H1 (cell line): ENCODE measurements at regions not wholly inside any gene's neighbourhood (a gene's known extent, or its start where the extent isn't known, plus 50 kb on each side); places are given as distances from the start of the nearest gene placed in this dataset.

ENCODE experiments used
- CTCF ChIA-PET: fragments of 300-600 bp; sonication (Branson Sonifier 250); formaldehyde crosslinking; loops from one replicate; lab custom pipeline; 2021; ENCODE audit not compliant: partially characterized antibody; lab: Charles Lee
- POLR2A ChIA-PET: fragments of 300-600 bp; sonication (Branson Sonifier 250); formaldehyde crosslinking; loops from one replicate; lab custom pipeline; 2021; ENCODE audit warnings: inconsistent platforms; ENCODE audit not compliant: partially characterized antibody; lab: Charles Lee
- DNase-seq, 2 experiments: peaks; one replicate each; pipeline versions ENCODE4 v3.0.0 to v3.0.0-alpha.2; 2010 to 2022; ENCODE audit warnings: low spot score in 2 of 2, low read depth in 1 of 2, mixed read lengths in 1 of 2
- FAIRE-seq: peaks from 2 replicates; lab custom pipeline; 2011; peaks lifted over from hg19 to GRCh38; lab: Jason Lieb, UNC
- H2AFZ ChIP-seq: 2 replicates; pipeline ENCODE4 v1.8.1; 2012; ENCODE audit warnings: low read length, inconsistent platforms
- H2AK5ac ChIP-seq: 2 replicates; pipeline ENCODE4 v1.6.1; 2013; ENCODE audit warnings: low read depth, low read length
- H2BK120ac ChIP-seq: replicated peaks from 2 replicates; pipeline ENCODE3; 2013; ENCODE audit warnings: low read depth, low read length, inconsistent platforms
- H2BK12ac ChIP-seq: 2 replicates; pipeline ENCODE4 v1.6.1; 2013; ENCODE audit warnings: low read depth, low read length
- H2BK15ac ChIP-seq: 2 replicates; pipeline ENCODE4 v1.6.1; 2013; ENCODE audit warnings: low read length
- H2BK20ac ChIP-seq: 2 replicates; pipeline ENCODE4 v1.6.1; 2013; ENCODE audit warnings: low read length
- H2BK5ac ChIP-seq: 2 replicates; pipeline ENCODE4 v1.6.1; 2013; ENCODE audit warnings: low read depth, low read length
- H3K14ac ChIP-seq: 2 replicates; pipeline ENCODE4 v1.6.1; 2013; ENCODE audit warnings: inconsistent platforms; ENCODE audit not compliant: insufficient read length
- H3K18ac ChIP-seq: 2 replicates; pipeline ENCODE4 v1.6.1; 2013; ENCODE audit warnings: low read length; ENCODE audit errors: extremely low read depth
- H3K23ac ChIP-seq: 2 replicates; pipeline ENCODE4 v1.6.1; 2013; ENCODE audit warnings: inconsistent platforms; ENCODE audit not compliant: insufficient read length
- H3K23me2 ChIP-seq: 2 replicates; pipeline ENCODE4 v1.6.1; 2013; ENCODE audit warnings: low read depth, low read length
- H3K27ac ChIP-seq: 2 replicates; pipeline ENCODE4 v1.6.1; 2011; ENCODE audit warnings: low read depth, low read length, inconsistent platforms
- H3K27me3 ChIP-seq, 4 experiments: replicated peaks in 1 of 4; 1 replicate in 1 of 4; 2 replicates in 3 of 4; pipeline versions ENCODE4 v1.6.1 to v1.8.1; 2011 to 2013; ENCODE audit warnings: low read length in 3 of 4, mild to moderate bottlenecking in 3 of 4, inconsistent platforms in 2 of 4, mixed read lengths in 2 of 4, moderate library complexity in 1 of 4; ENCODE audit not compliant: control insufficient read depth in 3 of 4, insufficient read depth in 3 of 4; ENCODE audit errors: extremely low read depth in 1 of 4
- H3K36me3 ChIP-seq, 4 experiments: 2 replicates each; pipeline versions ENCODE4 v1.6.1 to v1.8.1; 2011 to 2013; ENCODE audit warnings: mild to moderate bottlenecking in 4 of 4, low read length in 3 of 4, moderate library complexity in 2 of 4, control low read depth in 1 of 4, inconsistent platforms in 1 of 4; ENCODE audit not compliant: insufficient read depth in 4 of 4, control insufficient read depth in 2 of 4
- H3K4ac ChIP-seq: replicated peaks from 2 replicates; pipeline ENCODE3; 2013; ENCODE audit warnings: low read length, low read depth, mixed read lengths, inconsistent platforms; ENCODE audit not compliant: insufficient read length
- H3K4me1 ChIP-seq, 4 experiments: replicated peaks in 1 of 4; 1 replicate in 1 of 4; 2 replicates in 3 of 4; pipeline versions ENCODE4 v1.6.1 to v1.8.1; 2011 to 2013; ENCODE audit warnings: low read length in 3 of 4, inconsistent platforms in 2 of 4, mixed read lengths in 1 of 4; ENCODE audit not compliant: insufficient read depth in 4 of 4, control insufficient read depth in 3 of 4
- H3K4me2 ChIP-seq, 2 experiments: 2 replicates each; pipeline versions ENCODE4 v1.6.1 to v1.8.1; 2011 to 2013; ENCODE audit warnings: low read depth in 2 of 2, low read length in 2 of 2, control low read depth in 1 of 2, inconsistent platforms in 1 of 2, mild to moderate bottlenecking in 1 of 2; ENCODE audit not compliant: insufficient read depth in 1 of 2
- H3K4me3 ChIP-seq, 4 experiments: fragments of 200-600, 300-600 bp in 1 of 4; sonication (generic), shearing (Covaris generic), sonication (Bioruptor Twin) in 1 of 4; 2 replicates each; pipeline versions ENCODE4 v1.5.1 to v1.8.1; 2011 to 2016; ENCODE audit warnings: low read length in 4 of 4, low read depth in 3 of 4, control low read depth in 2 of 4, inconsistent platforms in 2 of 4, mild to moderate bottlenecking in 2 of 4, mixed read lengths in 1 of 4, moderate library complexity in 1 of 4; ENCODE audit not compliant: insufficient read depth in 2 of 4; ENCODE audit errors: extremely low read depth in 1 of 4
- H3K56ac ChIP-seq: replicated peaks from 2 replicates; pipeline ENCODE3; 2013; ENCODE audit warnings: low read depth, mild to moderate bottlenecking, mixed read lengths, low read length, inconsistent platforms; ENCODE audit not compliant: insufficient read length
- H3K79me1 ChIP-seq: 2 replicates; pipeline ENCODE4 v1.6.1; 2013; ENCODE audit warnings: low read depth, low read length, control low read depth
- H3K79me2 ChIP-seq, 2 experiments: 2 replicates each; pipeline versions ENCODE4 v1.6.1 to v1.8.1; 2012 to 2013; ENCODE audit warnings: low read length in 2 of 2, mild to moderate bottlenecking in 2 of 2, inconsistent platforms in 1 of 2; ENCODE audit not compliant: insufficient read depth in 2 of 2, control insufficient read depth in 1 of 2
- H3K9ac ChIP-seq, 4 experiments: replicated peaks in 1 of 4; 1 replicate in 1 of 4; 2 replicates in 3 of 4; pipeline versions ENCODE4 v1.6.1 to v1.8.1; 2011 to 2013; ENCODE audit warnings: low read depth in 3 of 4, low read length in 3 of 4, control low read depth in 2 of 4, mild to moderate bottlenecking in 2 of 4, moderate library complexity in 2 of 4, inconsistent platforms in 1 of 4; ENCODE audit errors: extremely low read depth in 1 of 4
- H3K9me3 ChIP-seq, 2 experiments: 2 replicates each; pipeline versions ENCODE4 v1.6.1 to v1.8.1; 2012 to 2013; ENCODE audit warnings: mild to moderate bottlenecking in 2 of 2, moderate library complexity in 2 of 2, control low read depth in 1 of 2, inconsistent platforms in 1 of 2, low read depth in 1 of 2, low read length in 1 of 2, mixed read lengths in 1 of 2; ENCODE audit not compliant: insufficient read depth in 2 of 2
- H4K20me1 ChIP-seq, 2 experiments: replicated peaks in 1 of 2; 2 replicates each; pipeline versions ENCODE3 to v1.8.1; 2011 to 2013; ENCODE audit warnings: inconsistent platforms in 2 of 2, low read length in 2 of 2, mild to moderate bottlenecking in 1 of 2; ENCODE audit not compliant: insufficient read depth in 2 of 2, control insufficient read depth in 1 of 2
- H4K5ac ChIP-seq: 2 replicates; pipeline ENCODE4 v1.6.1; 2013; ENCODE audit warnings: low read length, low read depth, mixed read lengths, inconsistent platforms; ENCODE audit not compliant: insufficient read length
- H4K8ac ChIP-seq: 2 replicates; pipeline ENCODE4 v1.8.0; 2013; ENCODE audit warnings: mild to moderate bottlenecking, moderate library complexity, low read length, inconsistent platforms; ENCODE audit not compliant: insufficient read depth; ENCODE audit errors: extremely low read depth
- H4K91ac ChIP-seq: replicated peaks from 2 replicates; pipeline ENCODE3; 2013; ENCODE audit warnings: low read length, mixed read lengths, inconsistent platforms; ENCODE audit not compliant: insufficient read length
- KDM1A ChIP-seq: fragments of 200-600, 300-600 bp; sonication (generic); IDR thresholded peaks from 2 replicates; pipeline ENCODE4 v1.7.1; 2016; ENCODE audit warnings: mild to moderate bottlenecking, low read length, borderline replicate concordance
- WGBS, 2 experiments: shearing (Covaris generic) in 1 of 2; methylation state at CpG; one replicate each; pipeline versions ENCODE4 v1.1.6 to v1.1.7; 2013 to 2015; ENCODE audit warnings: low lambda C conversion rate in 2 of 2, mixed read lengths in 2 of 2, inconsistent platforms in 1 of 2, low coverage in 1 of 2, missing lambda C conversion rate in 1 of 2; ENCODE audit not compliant: insufficient replicate concordance in 2 of 2, insufficient coverage in 1 of 2, insufficient read length in 1 of 2; ENCODE audit errors: extremely low coverage in 1 of 2, missing lambda C conversion rate in 1 of 2; 5-methylcytosine and 5-hydroxymethylcytosine counted together

DNA sequence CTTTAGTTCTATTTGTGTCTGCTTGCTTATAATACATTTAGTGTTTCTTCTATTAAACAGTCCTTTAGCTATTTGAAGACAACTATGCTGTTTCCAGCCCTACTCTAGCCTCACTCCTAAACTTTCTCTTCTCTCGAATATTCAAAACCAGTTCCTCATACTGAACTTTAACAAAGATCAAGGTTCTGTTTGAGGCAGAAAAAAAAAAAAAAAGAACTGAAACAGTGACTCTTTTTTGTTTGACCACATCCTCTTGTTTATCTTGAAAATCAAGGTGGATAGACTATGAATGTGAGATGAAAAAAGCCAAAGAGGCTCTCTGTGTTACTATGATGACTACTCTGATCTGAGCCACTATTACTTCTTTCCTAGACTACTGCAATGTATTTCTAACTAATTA, 154.3 kb downstream of the ZNF365 start:
- Histone ChIP-seq H3K4me2 (no peak overlapping the region), H2BK5ac (no peak overlapping the region), H2AK5ac (no peak overlapping the region), H3K4me3 (no peak overlapping the region), H3K9ac (no peak overlapping the region), H2AFZ (no peak overlapping the region), H4K20me1 (no peaks in the 10 kb centered on the region), H3K27me3 (no peaks in the 10 kb centered on the region), H2BK20ac (no peak overlapping the region), H3K14ac (no peak overlapping the region), H3K9me3 (peaks cover 3 to 4% of the 10 kb centered on the region in 2 experiments; a peak in 1 of 4 replicates), H3K23me2 (no peaks in the 10 kb centered on the region), H3K18ac (no peak overlapping the region), H4K8ac (no peak overlapping the region), H3K4ac (no peak overlapping the region), H3K23ac (no peak overlapping the region), H2BK12ac (no peak overlapping the region), H2BK15ac (no peak overlapping the region), H3K4me1 (no peaks in the 10 kb centered on the region), H3K79me1 (no peaks in the 10 kb centered on the region), H3K56ac (no peak overlapping the region), H4K91ac (no peak overlapping the region), H2BK120ac (no peak overlapping the region), H3K27ac (no peak overlapping the region), H3K79me2 (no peaks in the 10 kb centered on the region), H3K36me3 (no peaks in the 10 kb centered on the region), H4K5ac (no peak overlapping the region)
- 79% methylated on average over 1 of the region's 1 CpG; no CpG with 5 or more reads in 1 of the 2 experiments for WGBS, 2 experiments
- ChIA-PET CTCF (no interaction called here), POLR2A (no interaction called here)
- DNase-seq (no peak), FAIRE-seq (no peak)
- no peak for TF ChIP-seq KDM1A
